ENCODE measurements at regions not wholly inside any gene's neighbourhood (a gene's known extent, or its start where the extent isn't known, plus 50 kb on each side); places are given as distances from the start of the nearest gene placed in this dataset.
"Not testable (repeated sequence)": the region's sequence is repeated elsewhere in the genome, so short reads cannot be mapped to it uniquely, and the experiment has no call there.

DNA sequence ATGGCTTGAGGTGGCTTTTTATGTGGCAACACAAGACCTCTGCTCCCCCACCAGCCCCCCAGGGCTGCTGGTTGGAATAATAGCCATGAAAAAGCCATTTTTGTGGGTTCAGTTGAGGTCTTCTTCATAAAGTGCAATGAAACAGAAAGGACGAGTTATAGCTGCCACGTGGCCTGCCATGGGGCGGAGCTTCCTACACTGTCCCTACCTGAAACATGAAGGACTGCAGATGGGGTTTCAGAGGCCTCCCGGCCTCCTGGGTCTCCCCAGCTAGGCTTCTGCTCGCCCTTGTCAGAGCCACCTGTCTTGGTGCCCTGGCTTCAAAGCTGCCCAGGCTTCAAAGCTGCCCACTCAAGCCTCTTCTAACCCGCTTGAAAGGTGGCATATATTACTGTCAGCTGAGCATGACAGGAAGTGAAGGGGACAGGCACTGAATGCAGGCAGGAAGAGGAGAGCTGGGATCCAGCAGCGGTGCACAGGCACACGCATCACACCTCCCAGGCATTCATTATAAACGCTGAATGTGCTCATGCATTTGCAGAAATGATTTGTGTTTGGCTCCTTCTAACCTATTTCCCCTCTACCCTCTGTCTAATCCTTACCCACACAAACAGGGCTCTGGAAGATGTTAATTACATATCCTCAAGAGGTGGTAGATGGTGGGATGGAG, 245.9 kb upstream of the PODXL start:
- DNase-seq (ENCODE audit: low read depth in 2 of 2), result no peak

- DNase-seq (ENCODE audit: low read depth in 2 of 2), result no peak
Observed at GRCh38 chr7:131800531-131800930, 244.1 kb upstream of the PODXL start.

- DNase-seq (ENCODE audit: low read depth in 2 of 2), result no peak
Observed at GRCh38 chr7:131800008-131800407, 243.6 kb upstream of the PODXL start.

- no peak for DNase-seq (ENCODE audit: low read depth in 2 of 2)
Observed at GRCh38 chr7:131797841-131798240, 241.4 kb upstream of the PODXL start.

GRCh38 chr7:131795400-131795799, 239.0 kb upstream of the PODXL start:
- DNase-seq (ENCODE audit: low read depth in 2 of 2), result no peak

GRCh38 chr7:131792311-131792710, 235.9 kb upstream of the PODXL start:
- DNase-seq (ENCODE audit: low read depth in 2 of 2), result no peak

DNA sequence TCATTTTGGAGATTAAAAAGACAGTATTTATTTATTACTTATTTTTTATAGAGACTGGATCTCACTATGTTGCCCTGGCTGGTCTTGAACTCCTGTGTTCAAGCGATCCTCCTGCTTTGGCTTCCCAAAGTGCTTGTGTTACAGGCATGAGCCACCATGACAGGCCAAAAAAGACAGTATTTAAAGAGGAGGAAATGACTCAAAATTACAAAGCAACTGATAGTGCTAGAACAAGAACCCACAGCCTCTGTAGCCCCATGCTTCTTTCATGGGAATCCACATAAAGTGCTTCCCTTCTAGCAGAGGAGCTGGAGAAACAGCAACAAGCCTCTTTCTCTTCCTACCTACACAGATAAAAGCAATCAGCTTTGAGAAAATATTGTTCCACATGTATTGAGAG, 230.7 kb upstream of the PODXL start:
- no peak for DNase-seq (ENCODE audit: low read depth in 2 of 2)

GRCh38 chr7:131786204-131786603, 229.8 kb upstream of the PODXL start:
- no peak for DNase-seq (ENCODE audit: low read depth in 2 of 2)

DNA sequence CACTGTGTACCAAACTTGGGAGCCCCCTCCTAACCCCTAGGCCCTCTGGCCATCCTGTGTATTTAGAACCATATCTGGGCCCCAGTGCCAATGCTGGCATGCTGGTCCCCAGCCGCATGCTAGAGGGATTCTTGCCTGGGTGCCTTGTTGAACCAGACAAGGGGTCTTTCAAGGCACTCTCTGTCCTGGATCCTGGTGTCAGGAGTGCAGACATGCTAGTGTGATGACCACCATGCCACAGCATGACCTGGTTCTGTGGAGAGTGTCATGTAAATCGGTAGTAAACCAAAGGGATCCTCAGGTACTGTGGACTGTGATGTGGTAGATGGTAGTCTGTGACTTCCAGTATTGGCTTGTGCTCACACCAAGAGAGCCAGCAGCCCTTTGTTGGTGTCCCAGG, 222.2 kb upstream of the PODXL start:
- DNase-seq (ENCODE audit: low read depth in 2 of 2), result no peak

- DNase-seq (ENCODE audit: low read depth in 2 of 2), result no peak
Observed at GRCh38 chr7:131774419-131775220, 218.2 kb upstream of the PODXL start.

DNA sequence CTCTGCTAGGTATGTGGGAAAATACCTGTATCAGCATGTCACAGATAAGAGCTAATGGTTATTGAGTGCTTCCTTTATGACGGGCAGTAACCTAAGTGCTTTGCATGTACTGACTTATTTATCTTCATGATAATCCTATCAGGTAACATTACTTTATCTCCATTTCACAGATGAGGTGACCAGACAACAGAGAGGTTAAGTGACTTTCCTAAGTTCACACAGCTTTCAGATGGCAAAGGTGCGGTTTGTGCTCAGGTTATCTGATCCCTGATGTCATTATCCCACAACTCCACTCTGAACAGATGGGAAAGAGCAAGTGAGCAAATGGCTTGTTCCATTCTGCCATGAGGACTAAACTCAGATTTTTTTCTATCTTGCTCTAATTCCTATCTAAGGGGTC, 217.0 kb upstream of the PODXL start:
- no peak for DNase-seq (ENCODE audit: low read depth in 2 of 2)

DNA sequence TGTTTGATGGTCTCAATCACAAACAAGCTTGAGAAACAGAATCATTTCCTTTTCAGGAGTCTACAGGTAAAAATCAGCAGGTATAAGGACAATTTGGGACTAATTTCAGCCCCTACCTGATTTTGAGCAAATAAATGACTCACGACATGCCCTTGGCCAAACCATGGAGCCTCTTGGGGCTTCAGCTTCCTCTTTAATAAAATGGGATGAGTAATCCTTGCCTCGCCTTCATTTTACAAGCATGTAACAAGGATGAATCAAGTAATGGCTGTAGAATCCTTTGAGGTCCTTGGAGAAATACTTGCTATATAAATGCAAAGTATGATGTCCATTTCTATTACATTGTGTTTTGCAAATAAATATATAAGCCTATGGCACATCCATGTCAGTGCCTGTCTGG, 212.8 kb upstream of the PODXL start:
- no peak for DNase-seq (ENCODE audit: low read depth in 2 of 2)

- no peak for DNase-seq (ENCODE audit: low read depth in 2 of 2)
Observed at GRCh38 chr7:131767591-131767990, 211.2 kb upstream of the PODXL start.

- no peak for DNase-seq (ENCODE audit: low read depth in 2 of 2)
Observed at GRCh38 chr7:131765575-131765974, 209.1 kb upstream of the PODXL start.

DNA sequence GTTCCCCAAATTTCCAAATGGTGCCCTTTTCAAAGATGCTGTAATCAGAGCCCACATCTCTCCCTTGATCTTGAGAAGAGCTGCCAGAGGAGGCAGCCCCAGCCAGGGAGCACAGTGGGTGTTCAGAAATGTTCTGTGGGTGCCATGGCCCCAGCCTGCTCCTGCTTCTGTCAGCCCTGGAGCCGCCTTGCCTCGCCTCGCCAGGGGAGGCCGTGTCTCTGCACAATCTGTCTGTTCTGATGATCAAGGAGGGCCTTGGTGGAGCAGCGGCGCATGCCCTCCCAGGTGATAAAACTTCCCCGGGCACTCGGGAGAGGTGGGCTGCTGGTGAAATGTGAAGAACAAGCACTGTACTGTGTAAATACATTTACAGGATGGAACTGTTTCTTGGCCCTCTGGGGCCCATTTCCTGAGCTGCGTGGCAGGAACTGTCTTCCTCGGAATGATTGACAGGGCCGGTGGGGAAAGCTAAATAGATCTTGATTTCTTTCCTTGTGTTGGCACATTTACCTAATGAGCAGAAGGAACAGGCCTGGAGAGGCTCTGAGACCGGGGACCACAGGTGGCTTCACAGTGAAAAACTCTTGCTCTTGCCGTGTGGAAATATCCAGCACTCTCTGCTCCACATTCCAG, 207.8 kb upstream of the PODXL start:
- DNase-seq (ENCODE audit: low read depth in 2 of 2), result no peak

- DNase-seq (ENCODE audit: low read depth in 2 of 2), result no peak
Observed at GRCh38 chr7:131762753-131763152, 206.3 kb upstream of the PODXL start.

DNA sequence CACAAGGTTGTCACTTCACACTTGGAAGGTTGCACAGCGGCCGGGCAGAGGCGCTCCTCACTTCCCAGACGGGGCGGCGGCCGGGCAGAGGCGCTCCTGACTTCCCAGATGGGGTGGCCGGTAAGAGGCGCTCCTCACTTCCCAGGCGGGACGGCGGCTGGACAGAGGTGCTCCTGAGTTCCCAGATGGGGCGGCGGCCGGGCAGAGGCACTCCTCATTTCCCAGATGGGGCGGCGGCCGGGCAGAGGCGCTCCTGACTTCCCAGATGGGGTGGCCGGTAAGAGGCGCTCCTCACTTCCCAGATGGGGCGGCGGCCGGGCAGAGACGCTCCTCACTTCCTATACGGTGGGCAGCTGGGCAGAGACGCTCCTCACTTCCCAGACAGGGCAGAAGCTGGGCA, 199.4 kb upstream of the PODXL start:
- DNase-seq (ENCODE audit: low read depth in 2 of 2), result not testable (repeated sequence)

DNA sequence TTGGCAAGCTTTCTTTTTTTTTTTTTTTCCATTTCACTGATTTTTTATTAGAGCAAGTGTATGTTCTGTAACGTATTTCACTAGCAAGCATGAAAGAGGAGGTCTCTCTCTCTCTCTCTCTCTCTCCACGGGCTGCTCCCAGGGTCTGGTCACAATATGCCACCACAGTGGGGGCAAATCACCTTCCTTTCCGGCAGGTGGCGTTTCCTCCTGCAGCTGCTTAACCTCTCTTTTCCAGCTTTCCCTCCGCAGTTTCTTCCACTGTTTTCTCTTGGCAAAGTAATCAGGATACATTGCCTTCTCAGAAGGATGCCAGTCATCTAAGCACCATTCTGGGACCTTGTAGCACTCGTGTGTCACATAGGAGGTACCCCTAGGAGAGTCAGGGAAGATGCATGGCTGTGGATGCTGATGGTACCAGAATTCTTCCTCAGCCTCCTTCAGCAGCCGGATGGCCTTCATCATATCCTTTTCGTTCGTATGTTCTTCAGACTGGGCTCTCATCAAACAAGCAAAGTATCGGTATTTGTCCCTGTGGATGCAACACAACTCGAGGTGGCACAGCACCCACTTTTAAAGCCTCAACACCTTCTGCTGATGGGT, 197.3 kb upstream of the PODXL start:
- no peak for DNase-seq (ENCODE audit: low read depth in 2 of 2)

DNA sequence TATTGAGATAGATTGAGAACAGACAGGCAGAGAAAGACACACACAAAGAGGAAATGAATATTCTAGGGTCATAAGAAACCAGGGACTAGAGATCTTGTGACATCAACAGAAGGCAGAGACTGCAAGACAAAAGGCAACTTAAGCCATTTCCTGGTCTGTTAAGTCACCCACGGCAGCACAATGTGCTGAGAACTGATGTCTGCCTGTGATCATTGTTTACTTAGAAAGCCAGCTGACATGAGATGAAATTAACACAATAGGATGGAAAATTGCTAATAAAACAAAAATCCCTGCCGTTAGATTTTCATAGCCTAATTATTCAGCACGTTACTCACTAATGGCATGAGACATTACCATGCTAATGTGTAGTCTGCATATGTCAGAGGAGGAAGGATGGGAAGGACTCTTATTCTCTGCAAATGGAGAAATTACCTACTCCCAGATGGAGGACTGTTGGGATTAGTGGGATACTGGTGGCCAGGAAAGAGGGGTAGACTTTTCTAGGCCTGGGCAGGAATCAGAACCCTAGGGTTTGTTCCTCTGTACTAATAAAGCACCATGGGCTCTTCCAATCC, 191.3 kb upstream of the PODXL start:
- no peak for DNase-seq (ENCODE audit: low read depth in 2 of 2)

DNA sequence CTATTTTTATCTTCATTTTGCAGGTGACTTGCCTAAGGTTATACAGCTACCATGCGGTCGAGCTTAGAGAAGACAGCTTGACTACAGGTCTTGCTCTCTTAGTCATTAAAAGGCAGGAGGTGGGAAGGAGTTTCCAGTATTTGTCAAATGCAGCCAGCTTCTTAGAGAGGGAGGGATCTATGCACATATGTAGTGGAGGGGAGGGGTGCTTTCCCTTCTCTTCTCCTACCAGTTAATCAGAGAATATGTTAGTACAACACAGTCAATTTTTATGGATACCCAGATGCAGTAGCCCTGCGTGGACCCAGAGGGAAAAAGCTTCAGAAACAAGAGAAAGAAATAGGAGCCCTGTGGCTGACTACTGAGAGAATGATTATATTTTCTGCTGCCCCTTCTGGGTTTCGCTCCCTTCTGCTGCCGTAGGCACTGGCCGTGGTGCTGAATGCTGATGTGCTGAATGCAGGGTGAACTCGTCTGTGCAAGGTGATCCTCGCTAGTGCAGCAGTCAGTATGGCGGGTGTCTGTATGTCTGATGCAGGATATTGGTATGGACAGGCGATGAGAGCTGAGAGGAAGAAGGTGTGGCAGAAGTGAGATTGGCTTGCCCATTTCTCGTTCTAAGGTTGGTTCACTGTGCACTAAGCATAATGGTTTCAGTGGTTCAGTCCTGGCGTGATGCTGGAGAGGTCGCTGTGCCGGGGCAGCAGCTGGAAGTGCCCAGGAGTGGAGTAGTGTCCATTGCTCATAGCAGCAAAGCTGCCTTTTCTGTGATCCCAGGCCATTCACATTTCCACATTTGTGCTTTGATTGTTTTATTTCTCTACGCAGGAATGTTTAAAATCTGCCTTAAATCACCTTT, 189.2 kb upstream of the PODXL start:
- DNase-seq (ENCODE audit: low read depth in 2 of 2), result peak; percentile 15 to 21

- no peak for DNase-seq (ENCODE audit: low read depth in 2 of 2)
Observed at GRCh38 chr7:131741446-131741845, 185.0 kb upstream of the PODXL start.

All from fibroblast of skin of left quadriceps (primary cell).